GM12874 (cell line): ENCODE measurements at regions not wholly inside any gene's neighbourhood (a gene's known extent, or its start where the extent isn't known, plus 50 kb on each side); places are given as distances from the start of the nearest gene placed in this dataset.

Source experiments
- CTCF ChIP-seq: IDR thresholded peaks from 2 replicates; pipeline ENCODE4 v1.5.1; 2011; ENCODE audit warnings: low read depth, mild to moderate bottlenecking, control low read depth, low read length, moderate library complexity; ENCODE audit not compliant: insufficient read depth

- TF ChIP-seq CTCF, result no peak
Measured at GRCh38 chr1:224506141-224506814, 71.7 kb upstream of the WDR26 start.

GRCh38 chr1:224507771-224508523 lies 73.3 kb upstream of the WDR26 start:
- no peak for TF ChIP-seq CTCF

GRCh38 chr1:224509907-224510306 lies 75.3 kb upstream of the WDR26 start:
- TF ChIP-seq CTCF, result no peak

- no peak for TF ChIP-seq CTCF
Measured at GRCh38 chr1:224510880-224511645, 76.5 kb upstream of the WDR26 start.

GRCh38 chr1:224512600-224513151 lies 78.1 kb upstream of the WDR26 start:
- TF ChIP-seq CTCF, result no peak

- TF ChIP-seq CTCF, result no peak
Measured at GRCh38 chr1:224513383-224513782, 78.8 kb upstream of the WDR26 start.

GRCh38 chr1:224513787-224514209 lies 79.2 kb upstream of the WDR26 start:
- peak; percentile 91 for TF ChIP-seq CTCF
